ACC112 (cell line): ENCODE measurements at regions not wholly inside any gene's neighbourhood (a gene's known extent, or its start where the extent isn't known, plus 50 kb on each side); places are given as distances from the start of the nearest gene placed in this dataset.
A peak's percentile ranks its signal among the peaks of the same experiment; 100 is the strongest.

Source experiments
- H2AFZ ChIP-seq: fragments of 200-600 bp; sonication (generic); one replicate; pipeline ENCODE4 v1.6.0; 2017; ENCODE audit warnings: antibody characterized with exemption, low read length; ENCODE audit not compliant: unreplicated experiment
- H3K27ac ChIP-seq: fragments of 200-600 bp; sonication (generic); 2 replicates; pipeline ENCODE4 v1.5.1; 2014; ENCODE audit warnings: low read depth, mild to moderate bottlenecking, antibody characterized with exemption, low read length, moderate library complexity
- H3K27me3 ChIP-seq: fragments of 200-600 bp; sonication (generic); 2 replicates; pipeline ENCODE4 v1.6.1; 2014; ENCODE audit warnings: mild to moderate bottlenecking, antibody characterized with exemption, low read length, moderate library complexity, mixed read lengths; ENCODE audit not compliant: insufficient read depth
- H3K36me3 ChIP-seq: fragments of 200-600 bp; sonication (generic); 2 replicates; pipeline ENCODE4 v1.6.1; 2016; ENCODE audit warnings: mild to moderate bottlenecking, antibody characterized with exemption, low read length, moderate library complexity, mixed read lengths; ENCODE audit not compliant: insufficient read depth
- H3K4me1 ChIP-seq: fragments of 200-600 bp; sonication (generic); one replicate; pipeline ENCODE4 v1.6.1; 2016; ENCODE audit warnings: low read length, mixed read lengths; ENCODE audit not compliant: insufficient read depth, unreplicated experiment, control insufficient read depth
- H3K4me3 ChIP-seq: fragments of 200-600 bp; sonication (generic); 2 replicates; pipeline ENCODE4 v1.5.1; 2014; ENCODE audit warnings: mild to moderate bottlenecking, low read depth, low read length
- H3K79me2 ChIP-seq: fragments of 200-600 bp; sonication (generic); one replicate; pipeline ENCODE4 v1.6.0; 2016; ENCODE audit warnings: low read length; ENCODE audit not compliant: control insufficient read depth, unreplicated experiment, insufficient read depth

GRCh38 chr12:127191129-127191528, 1075.8 kb upstream of the TMEM132C start:
- Histone ChIP-seq H3K36me3 (no peaks in the 10 kb centered on the region), H2AFZ (no peak overlapping the region), H3K4me1 (peaks cover 33% of the 10 kb centered on the region), H3K79me2 (no peaks in the 10 kb centered on the region), H3K27me3 (no peaks in the 10 kb centered on the region), H3K27ac (peak overlapping the region; percentile 18), H3K4me3 (no peak overlapping the region)

DNA sequence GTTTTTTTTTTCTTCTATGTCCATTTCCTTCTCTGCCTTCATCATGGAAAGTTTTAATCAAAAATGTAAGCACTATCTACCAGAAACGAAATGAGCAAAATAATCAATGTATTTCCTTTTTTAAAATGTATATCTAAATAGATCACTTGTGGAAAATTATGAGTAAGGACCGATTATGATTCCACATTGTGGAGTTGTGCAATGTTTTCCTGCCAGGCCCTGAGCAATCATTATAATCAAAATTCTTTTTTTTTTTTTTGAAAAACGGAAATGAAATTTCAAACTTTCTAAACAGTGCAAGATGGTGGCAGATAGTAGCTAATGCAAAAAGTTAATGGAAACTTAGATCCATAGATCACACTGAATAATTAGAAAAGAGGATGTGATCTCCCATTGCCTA, 1074.6 kb upstream of the TMEM132C start:
- Histone ChIP-seq H3K4me1 (peaks cover 33% of the 10 kb centered on the region), H3K79me2 (no peaks in the 10 kb centered on the region), H3K4me3 (no peak overlapping the region), H2AFZ (no peak overlapping the region), H3K27me3 (no peaks in the 10 kb centered on the region), H3K27ac (peak overlapping the region; percentile 37; the same call in 1 of the 2 replicates), H3K36me3 (no peaks in the 10 kb centered on the region)

DNA sequence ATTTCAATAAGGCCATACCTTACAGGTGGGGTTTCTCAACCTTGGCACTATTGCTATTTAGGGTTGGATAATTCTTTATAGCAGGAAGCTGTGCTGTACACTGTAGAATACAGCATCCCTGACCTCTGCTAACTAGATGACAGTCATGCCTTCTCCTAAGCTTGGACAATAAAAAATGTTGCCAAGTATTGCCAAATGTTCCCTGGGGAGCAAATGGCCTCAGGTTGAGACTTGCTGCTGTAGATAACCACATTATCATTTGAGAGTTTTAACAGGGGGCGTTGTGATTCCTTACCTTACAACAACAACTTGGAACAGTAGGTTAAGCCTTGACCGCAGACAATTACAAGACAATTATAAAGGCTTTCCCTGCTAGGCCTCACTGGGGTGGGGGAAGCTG, 1073.6 kb upstream of the TMEM132C start:
- Histone ChIP-seq H3K27ac (no peak overlapping the region), H3K4me1 (peaks cover 33% of the 10 kb centered on the region), H3K27me3 (no peaks in the 10 kb centered on the region), H3K79me2 (no peaks in the 10 kb centered on the region), H2AFZ (no peak overlapping the region), H3K36me3 (no peaks in the 10 kb centered on the region), H3K4me3 (no peak overlapping the region)

DNA sequence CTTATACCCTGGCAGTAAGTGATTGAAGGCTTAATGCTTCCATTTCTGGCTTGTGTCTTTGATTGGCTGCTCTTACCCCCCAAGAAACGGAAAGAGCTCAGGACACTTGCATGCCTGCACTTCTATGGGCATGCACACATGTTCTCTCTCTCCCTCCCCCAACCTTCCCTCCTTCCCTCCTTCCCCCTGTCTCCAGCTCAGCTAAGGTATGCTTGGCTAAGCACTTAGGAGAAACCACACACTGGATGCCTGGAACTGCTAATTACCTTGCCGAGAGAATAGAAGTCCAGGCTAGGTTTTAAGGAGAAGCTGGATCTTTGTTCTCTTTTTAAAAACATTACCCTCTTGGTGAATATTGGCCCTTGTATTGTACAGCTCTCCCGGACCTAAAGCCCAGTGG, 1072.8 kb upstream of the TMEM132C start:
- H3K27ac ChIP-seq = no peak overlapping the region
- no peaks in the 10 kb centered on the region for H3K36me3 ChIP-seq
- no peaks in the 10 kb centered on the region for H3K27me3 ChIP-seq
- no peak overlapping the region for H3K4me3 ChIP-seq
- no peaks in the 10 kb centered on the region for H3K79me2 ChIP-seq
- H2AFZ ChIP-seq = peak overlapping the region; percentile 10
- peaks cover 33% of the 10 kb centered on the region for H3K4me1 ChIP-seq

- H3K4me3 ChIP-seq = no peak overlapping the region
- H2AFZ ChIP-seq = no peak overlapping the region
- H3K36me3 ChIP-seq = no peaks in the 10 kb centered on the region
- no peaks in the 10 kb centered on the region for H3K27me3 ChIP-seq
- H3K27ac ChIP-seq = no peak overlapping the region
- no peaks in the 10 kb centered on the region for H3K79me2 ChIP-seq
- H3K4me1 ChIP-seq = no peaks in the 10 kb centered on the region
Measured at GRCh38 chr12:127205781-127206555, 1061.0 kb upstream of the TMEM132C start.

GRCh38 chr12:127209318-127209717, 1057.7 kb upstream of the TMEM132C start:
- peaks cover 6% of the 10 kb centered on the region for H3K4me1 ChIP-seq
- no peak overlapping the region for H3K4me3 ChIP-seq
- no peak overlapping the region for H3K27ac ChIP-seq
- no peaks in the 10 kb centered on the region for H3K27me3 ChIP-seq
- H3K36me3 ChIP-seq = no peaks in the 10 kb centered on the region
- H3K79me2 ChIP-seq = no peaks in the 10 kb centered on the region
- no peak overlapping the region for H2AFZ ChIP-seq

DNA sequence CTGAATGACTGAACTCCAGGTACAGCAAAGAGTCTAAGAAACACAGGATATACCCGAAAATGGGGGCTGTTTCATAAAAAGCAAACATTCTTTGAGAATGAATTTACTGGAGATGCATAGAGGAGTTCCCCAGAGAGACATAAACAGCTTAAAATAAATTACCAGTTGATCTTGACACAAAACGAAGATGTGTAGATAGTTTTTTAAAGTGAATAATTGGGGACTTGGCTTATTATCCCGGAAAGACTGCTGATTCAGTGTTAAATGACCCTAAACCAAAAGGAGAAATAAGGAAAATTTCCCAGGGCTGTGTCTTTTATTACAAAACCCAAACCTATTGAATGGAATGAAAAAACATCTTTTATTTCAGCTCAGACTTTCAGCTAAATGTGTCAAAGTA, 1052.8 kb upstream of the TMEM132C start:
- H3K79me2 ChIP-seq = no peaks in the 10 kb centered on the region
- no peak overlapping the region for H3K4me3 ChIP-seq

DNA sequence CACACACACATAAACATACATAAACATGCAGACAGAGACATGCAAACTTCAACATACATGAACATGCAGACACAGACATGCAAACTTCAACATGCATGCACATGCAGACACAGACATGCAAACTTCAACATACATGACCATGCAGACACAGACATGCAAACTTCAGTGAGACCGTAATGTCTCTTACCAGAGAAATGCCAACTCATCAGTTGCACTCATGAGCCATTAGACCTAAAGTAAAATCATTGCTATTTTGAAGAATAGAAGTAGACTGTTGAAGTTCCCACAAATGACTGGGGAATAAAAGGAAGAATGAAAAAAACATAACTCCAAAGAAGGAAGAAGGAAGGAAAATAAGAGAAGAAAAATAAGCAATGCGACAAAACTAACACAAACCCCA, 1044.0 kb upstream of the TMEM132C start:
- no peaks in the 10 kb centered on the region for H3K36me3 ChIP-seq
- no peak overlapping the region for H3K4me3 ChIP-seq
- H3K27me3 ChIP-seq = no peaks in the 10 kb centered on the region
- H2AFZ ChIP-seq = no peak overlapping the region
- H3K4me1 ChIP-seq = peaks cover 6% of the 10 kb centered on the region
- no peaks in the 10 kb centered on the region for H3K79me2 ChIP-seq
- no peak overlapping the region for H3K27ac ChIP-seq

More for the DNA sequence above, 1052.8 kb upstream of the TMEM132C start:
- peak overlapping the region; percentile 37 for H3K27ac ChIP-seq
- no peaks in the 10 kb centered on the region for H3K27me3 ChIP-seq
- H3K4me1 ChIP-seq = peaks cover 12% of the 10 kb centered on the region
- H2AFZ ChIP-seq = peak overlapping the region; percentile 10
- H3K36me3 ChIP-seq = no peaks in the 10 kb centered on the region

GRCh38 chr12:127223731-127224130, 1043.2 kb upstream of the TMEM132C start:
- H3K27ac ChIP-seq = no peak overlapping the region
- no peaks in the 10 kb centered on the region for H3K79me2 ChIP-seq
- H3K4me1 ChIP-seq = peaks cover 6% of the 10 kb centered on the region
- no peaks in the 10 kb centered on the region for H3K27me3 ChIP-seq
- no peak overlapping the region for H3K4me3 ChIP-seq
- no peaks in the 10 kb centered on the region for H3K36me3 ChIP-seq
- no peak overlapping the region for H2AFZ ChIP-seq

GRCh38 chr12:127230843-127231260, 1036.1 kb upstream of the TMEM132C start:
- peak overlapping the region; percentile 27; the same call in 1 of the 2 replicates for H3K4me3 ChIP-seq
- no peaks in the 10 kb centered on the region; the same call in 1 of the 2 replicates for H3K36me3 ChIP-seq
- peak overlapping the region; percentile 62 for H2AFZ ChIP-seq
- peak overlapping the region; percentile 96 for H3K27ac ChIP-seq
- H3K79me2 ChIP-seq = no peaks in the 10 kb centered on the region
- H3K27me3 ChIP-seq = no peaks in the 10 kb centered on the region
- peaks cover 20% of the 10 kb centered on the region for H3K4me1 ChIP-seq

- Histone ChIP-seq H2AFZ (peak overlapping the region; percentile 62), H3K27me3 (no peaks in the 10 kb centered on the region), H3K79me2 (no peaks in the 10 kb centered on the region), H3K4me3 (peak overlapping the region; percentile 19; the same call in 1 of the 2 replicates), H3K36me3 (no peaks in the 10 kb centered on the region; the same call in 1 of the 2 replicates), H3K4me1 (peaks cover 20% of the 10 kb centered on the region), H3K27ac (peak overlapping the region; percentile 96)
Measured at GRCh38 chr12:127231371-127231770, 1035.6 kb upstream of the TMEM132C start.
